ENCODE measurements at regions not wholly inside any gene's neighbourhood (a gene's known extent, or its start where the extent isn't known, plus 50 kb on each side); places are given as distances from the start of the nearest gene placed in this dataset. TPM values are rescaled to one million over a fixed set of nuclear protein-coding genes. Genes with fewer than 3 reads are reported as not detected.
A peak's percentile ranks its signal among the peaks of the same experiment; 100 is the strongest.
"Not testable (repeated sequence)": the region's sequence is repeated elsewhere in the genome, so short reads cannot be mapped to it uniquely, and the experiment has no call there.

- no peak for ATAC-seq (ENCODE audit: low FRiP score)
Observed at GRCh38 chrX:142266417-142266816, 61.3 kb upstream of the MAGEC2 start.

GRCh38 chrX:142265549-142265948, 60.5 kb upstream of the MAGEC2 start:
- ATAC-seq (ENCODE audit: low FRiP score); DNase-seq (ENCODE audit: low spot score): not testable (repeated sequence)

More at GRCh38 chrX:142266417-142266816, 61.3 kb upstream of the MAGEC2 start:
- TF ChIP-seq CTCF (IDR thresholded peaks at IDR 0.05): no peak
- DNase-seq (ENCODE audit: low spot score): no peak

GRCh38 chrX:142256935-142257334, 51.8 kb upstream of the MAGEC2 start:
- ATAC-seq (ENCODE audit: low FRiP score) (peak; percentile 78), DNase-seq (ENCODE audit: low spot score) (no peak)
- TF ChIP-seq CTCF (IDR thresholded peaks at IDR 0.05): no peak

Small RNA genes in the stretch of these regions (small RNA-seq; reads per million reads assigned to genes)
- gene RNA5SP516: not detected
